ENCODE measurements at regions not wholly inside any gene's neighbourhood (a gene's known extent, or its start where the extent isn't known, plus 50 kb on each side); places are given as distances from the start of the nearest gene placed in this dataset.

DNA sequence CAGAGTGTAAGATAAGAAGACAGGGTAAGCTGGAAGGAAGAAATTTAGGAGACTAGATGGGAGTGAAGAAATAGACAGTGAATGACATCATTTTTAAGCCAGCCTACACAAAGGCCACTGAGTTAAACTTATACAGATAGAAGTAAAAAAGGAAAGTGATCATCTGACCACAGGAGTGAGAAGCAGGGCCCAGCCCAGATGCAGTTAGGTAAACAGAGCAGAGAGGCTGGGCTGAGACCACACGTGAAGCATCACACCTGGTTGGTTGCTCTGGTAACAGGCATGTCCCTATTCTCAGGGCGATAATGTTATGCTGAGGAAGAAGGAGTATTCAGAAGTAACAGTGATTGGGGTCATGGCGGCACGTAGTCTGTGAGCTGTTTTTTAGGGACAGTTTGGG, 1079.4 kb downstream of the AACS start:
- DNase-seq (ENCODE audit: extremely low read depth, low read depth, low spot score): no peak

DNA sequence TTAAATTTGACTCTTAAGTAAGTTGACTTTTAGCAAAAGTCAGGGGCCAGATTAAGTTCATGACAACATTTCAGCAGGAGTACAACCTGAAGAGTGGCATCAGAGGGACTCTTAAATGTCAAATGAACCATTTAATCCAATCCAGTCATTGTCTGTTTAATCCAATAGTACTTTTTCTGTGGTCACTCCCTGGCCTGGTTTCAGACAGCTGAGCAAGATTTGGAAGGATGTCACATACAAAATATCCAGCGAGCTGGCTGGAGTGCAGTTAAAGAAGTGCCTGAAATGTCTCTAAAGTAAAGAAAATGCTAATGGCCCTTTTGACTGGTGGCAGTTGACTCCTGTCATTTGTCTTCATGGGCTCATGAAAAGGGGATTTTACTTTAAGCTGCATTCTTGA, 1082.1 kb downstream of the AACS start:
- DNase-seq (ENCODE audit: extremely low read depth, low read depth, low spot score): no peak

DNA sequence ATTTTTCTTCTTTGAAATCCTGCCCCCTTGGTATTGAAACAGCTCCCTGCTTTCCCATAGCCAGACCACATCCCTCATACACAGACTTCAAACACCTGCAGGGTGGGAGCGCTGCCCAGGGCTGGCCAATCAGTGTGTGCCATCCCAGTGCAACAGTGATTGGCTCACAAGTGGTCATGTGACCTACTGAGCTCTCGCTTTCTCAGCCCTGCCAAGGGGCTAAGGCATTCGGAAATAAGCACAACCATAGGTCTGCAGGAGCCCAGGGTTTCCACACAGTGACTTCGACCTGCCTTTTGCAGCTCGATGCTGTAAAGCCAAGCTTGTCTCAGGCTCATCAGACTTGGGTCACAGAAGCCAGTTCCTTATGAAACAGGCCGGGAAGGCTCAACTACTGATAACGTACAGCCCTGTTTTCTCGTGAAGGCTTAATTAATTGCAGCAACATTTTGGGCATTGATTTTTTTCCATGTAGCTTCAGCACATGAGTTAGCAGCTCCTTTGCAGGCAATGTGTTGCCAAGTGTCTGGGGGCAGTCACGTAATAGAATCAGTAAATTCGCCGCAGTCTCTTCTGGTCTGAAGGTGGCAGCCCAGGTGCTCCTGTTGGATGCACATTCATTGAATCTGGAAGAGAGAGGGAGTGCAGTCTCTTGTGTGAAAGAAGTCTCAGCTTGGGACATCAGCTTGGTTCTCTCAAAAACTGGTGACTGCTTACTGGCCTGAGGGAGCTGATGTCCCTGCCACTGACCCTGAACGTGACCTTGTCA, 1091.8 kb downstream of the AACS start:
- no peak for DNase-seq (ENCODE audit: extremely low read depth, low read depth, low spot score)

DNA sequence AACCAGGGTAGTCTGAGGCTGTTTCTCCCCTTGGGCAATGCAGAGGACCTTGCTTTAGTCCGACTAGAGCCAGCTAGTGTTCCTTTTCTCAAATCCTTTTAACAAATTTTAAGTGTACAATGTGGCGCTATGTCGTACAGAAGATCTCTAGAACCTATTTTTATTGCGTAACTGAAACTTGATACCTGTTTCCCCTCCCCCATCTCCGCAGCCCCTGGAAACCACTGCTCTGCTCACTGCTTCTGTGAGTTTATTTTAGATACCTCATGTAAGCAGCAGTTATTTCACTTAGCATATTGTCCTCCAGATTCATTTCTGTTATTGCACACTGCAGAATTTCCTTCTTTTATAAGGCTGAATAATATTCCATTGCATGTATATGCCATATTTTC, 1092.3 kb downstream of the AACS start:
- DNase-seq (ENCODE audit: extremely low read depth, low read depth, low spot score): no peak

DNA sequence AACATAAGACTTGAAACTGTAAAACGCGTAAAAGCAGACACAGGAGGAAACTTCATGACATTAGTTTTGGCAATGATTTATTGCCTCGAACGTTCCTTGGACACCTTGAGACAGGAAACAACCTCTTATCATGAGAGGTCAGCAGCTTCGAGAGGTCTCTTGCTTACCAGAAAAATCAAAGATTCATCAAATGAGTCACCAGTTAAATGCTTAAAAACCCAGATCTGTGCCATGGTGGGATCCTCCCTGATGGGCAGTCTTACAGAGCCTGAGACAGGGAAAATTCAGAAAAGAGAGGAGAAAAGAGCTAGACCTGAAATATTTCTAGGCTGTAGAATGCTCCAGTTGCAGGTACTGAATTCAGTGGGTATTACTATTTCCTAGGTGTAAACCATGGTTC, 1093.9 kb downstream of the AACS start:
- DNase-seq (ENCODE audit: extremely low read depth, low read depth, low spot score): no peak

DNA sequence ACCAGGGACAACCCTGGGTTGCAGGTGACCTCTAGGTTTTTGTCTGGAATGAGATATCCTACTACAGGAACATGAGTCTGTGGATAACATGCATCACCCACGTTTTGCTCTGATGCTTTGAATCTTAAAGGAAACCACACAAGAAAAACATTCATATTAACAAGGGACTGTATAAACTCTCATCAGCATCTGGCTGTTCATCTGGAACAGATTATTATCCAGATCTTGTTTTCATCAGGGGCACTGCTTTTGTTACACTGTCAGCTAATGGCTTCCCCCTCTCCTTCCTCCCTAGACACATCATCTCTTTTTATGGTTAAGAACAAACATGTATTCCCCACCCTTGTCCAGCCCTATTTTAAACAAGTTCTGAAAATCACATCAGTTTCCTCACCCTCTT, 1095.7 kb downstream of the AACS start:
- no peak for DNase-seq (ENCODE audit: extremely low read depth, low read depth, low spot score)

DNA sequence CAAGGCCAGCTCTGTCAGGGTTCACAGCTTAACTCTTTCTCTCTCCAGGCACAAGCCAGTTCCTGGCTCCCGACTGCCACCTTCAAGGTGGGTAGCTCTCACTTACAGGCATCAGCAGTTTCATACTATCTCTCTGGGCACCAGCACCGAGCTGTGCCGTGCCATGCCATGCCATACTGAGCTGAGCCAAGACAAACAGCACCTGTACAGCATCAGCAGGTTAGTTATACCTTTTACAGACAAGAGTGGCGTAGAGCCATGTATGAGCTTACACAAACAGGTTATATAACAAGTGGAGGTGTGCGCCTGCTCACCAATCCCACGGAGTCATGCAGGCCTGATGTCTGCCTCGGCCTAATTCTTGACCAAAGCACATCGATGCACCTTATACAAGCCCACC, 1098.7 kb downstream of the AACS start:
- DNase-seq (ENCODE audit: extremely low read depth, low read depth, low spot score): no peak

DNA sequence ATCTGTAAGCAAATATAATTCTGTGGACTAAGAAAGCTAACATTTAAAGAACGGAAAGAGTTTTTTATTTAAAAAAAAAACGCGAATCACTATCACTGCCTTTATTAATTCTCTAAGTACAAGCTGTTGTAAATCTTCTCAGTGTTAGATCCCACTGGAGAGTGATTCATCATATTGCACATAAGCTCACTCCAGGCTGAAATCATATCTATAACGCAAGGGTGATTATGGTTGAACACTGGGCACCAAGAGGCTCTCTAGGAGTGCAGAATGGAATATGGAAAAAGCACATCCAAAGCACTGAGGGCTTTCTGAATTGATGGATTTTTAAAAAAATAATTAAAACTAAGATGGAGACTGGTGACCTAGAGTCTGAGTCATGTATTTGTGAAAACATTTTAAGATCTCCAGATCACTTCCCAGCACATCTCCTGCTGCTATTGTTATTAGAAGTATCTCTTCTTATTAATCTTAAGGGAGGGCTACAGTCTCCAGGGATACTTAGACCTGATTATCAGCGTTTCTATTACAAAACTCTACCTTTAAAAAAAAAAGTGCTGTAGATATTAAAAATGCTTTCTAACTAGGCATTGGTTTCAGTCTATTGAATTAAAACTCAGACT, 1106.8 kb downstream of the AACS start:
- DNase-seq (ENCODE audit: extremely low read depth, low read depth, low spot score): no peak

DNA sequence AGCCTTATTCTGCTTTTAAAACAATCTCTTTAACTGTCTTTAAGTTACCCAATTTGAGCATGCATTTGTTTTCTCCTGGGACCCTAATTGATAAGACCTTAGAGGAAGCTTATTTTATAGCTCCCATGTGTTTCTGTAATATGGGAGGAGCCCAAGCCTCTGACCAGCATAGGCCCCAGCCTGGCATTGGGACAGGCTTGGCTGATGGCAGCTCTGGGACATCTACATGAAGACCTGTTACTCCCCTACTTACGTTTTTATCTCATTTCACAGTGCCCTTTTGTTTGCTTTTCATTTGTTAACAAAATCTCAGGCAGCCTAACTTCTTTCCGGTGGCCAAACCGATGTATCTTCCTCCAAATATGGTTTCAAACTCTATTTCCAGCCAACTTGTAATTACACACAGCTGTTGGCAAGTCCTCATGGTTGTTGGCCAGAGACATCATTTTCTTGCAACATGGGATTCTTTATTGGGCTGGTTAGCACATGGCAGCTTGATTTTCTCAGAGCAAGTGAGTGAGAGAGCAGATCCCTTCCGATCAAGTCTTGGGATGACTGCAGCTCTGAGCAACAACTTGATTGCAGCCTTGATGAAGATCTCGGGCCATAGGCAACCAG, 1117.5 kb downstream of the AACS start:
- no peak for DNase-seq (ENCODE audit: extremely low read depth, low read depth, low spot score)

DNA sequence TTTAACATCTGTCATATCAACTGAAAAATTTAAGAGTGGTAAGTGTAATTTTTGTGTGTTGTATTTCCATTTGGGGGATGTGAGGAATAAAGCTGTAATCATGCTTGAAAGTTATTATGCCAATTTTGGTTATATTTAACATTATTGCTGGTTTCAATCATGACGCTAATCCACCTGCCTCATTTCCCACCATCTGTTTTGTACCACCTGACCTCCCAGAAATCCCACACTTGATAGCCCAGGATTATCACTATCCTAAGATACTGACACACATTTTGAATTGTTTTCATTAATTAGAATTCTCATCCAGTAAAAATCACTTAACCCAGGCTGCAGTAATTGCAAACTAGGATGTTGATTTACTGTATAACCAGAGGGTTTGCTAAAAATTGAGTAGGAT, 1119.8 kb downstream of the AACS start:
- no peak for DNase-seq (ENCODE audit: extremely low read depth, low read depth, low spot score)

DNA sequence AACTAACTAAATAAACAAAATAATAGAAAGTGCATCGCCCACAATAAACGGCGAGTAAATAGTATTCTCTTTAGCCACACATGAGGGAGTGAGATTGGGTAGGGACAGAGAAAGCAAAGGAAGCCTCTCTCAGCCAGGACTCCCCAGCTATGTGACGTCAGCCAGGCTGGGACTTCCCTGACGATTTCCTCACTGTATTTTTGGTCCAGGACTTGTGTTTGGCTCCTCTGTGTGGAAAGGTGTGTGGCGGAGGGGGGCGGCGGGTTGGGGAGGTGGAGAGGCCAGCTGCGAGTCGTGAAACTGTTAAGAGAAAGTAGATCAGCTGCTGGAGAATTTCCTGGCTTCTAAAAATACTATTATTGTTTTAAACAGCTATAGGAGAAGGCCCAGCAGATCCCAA, 1124.6 kb downstream of the AACS start:
- DNase-seq (ENCODE audit: extremely low read depth, low read depth, low spot score): no peak

DNA sequence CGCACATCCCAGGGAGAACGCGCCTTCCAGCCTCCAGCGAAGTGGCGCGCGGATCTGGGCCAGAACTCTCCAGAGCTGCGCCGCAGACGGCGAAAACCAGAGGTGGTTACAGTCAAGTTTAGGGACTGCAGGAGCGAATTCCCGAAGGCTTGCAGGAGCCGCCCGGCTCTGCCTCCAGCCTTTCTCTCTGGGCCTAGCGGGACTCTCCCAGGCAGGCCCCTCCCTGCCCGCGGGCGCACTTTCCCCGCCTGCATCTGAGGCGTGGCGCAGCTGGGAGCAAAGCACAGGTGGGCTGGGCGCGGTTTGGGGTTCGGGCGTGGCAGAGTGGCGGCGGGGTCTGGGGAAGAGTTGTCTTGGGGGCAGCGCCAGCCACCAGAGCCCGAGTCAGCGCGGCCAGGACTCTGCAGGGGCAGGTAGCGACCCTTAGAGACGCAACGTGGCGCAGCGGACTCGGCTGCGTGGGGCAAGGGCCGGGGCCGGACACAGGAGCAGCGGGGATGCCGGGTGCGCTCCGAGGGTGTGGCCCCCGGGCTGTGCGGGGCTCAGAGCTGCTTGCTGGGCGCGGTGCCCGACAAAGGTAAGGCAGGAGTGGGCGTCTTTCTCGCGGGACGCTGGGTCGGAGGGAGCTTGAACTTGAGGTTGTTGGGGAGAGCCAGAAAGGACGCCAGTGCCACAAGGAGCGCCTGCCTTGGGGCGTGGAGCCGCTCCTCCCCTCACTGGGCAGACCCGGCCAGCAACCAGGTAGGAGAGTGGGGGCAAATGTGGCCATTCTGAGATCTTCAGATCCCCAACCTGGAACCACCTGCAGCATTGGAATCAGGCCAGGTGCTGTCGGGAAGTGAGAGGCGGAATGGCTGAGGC, 1126.0 kb downstream of the AACS start:
- no peak for DNase-seq (ENCODE audit: extremely low read depth, low read depth, low spot score)

DNA sequence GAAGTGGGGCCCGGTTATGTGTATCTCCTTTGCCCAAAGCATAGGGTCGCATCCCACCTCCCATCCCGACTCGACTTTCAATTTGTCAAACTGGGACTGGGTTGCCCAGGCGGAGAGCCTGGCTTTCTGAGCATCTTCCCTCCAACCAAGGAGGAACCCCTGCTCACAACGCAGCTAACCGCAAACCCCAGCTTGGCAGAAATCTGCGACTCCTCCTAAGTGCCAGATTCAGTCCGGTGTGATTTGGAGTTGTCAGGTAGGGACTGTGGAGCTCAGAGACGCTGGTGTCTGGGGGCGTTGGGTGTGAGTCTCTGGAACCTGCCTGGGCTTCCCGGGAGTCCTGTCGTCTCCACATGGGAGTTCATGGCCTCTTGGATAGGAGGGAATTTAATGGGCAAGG, 1126.7 kb downstream of the AACS start:
- DNase-seq (ENCODE audit: extremely low read depth, low read depth, low spot score): no peak

DNA sequence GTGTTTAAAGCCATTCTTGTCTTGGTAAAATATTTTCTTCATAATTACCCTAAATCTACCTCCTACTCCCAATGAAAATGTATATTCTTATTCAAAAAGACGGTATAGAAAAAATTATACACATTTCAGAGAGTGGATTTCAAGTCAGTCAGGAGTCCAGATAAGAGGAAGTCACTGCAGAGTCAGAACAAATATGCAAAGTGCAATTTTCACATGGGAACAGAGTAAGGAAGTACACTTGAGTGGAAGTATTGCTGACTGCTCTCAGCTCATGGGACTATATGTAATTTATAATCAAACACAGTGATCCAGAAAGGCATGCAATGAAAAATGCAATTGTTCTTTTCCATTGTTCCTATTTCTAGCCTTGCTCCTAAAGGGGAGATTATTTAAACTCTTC, 1128.0 kb downstream of the AACS start:
- DNase-seq (ENCODE audit: extremely low read depth, low read depth, low spot score): no peak

DNA sequence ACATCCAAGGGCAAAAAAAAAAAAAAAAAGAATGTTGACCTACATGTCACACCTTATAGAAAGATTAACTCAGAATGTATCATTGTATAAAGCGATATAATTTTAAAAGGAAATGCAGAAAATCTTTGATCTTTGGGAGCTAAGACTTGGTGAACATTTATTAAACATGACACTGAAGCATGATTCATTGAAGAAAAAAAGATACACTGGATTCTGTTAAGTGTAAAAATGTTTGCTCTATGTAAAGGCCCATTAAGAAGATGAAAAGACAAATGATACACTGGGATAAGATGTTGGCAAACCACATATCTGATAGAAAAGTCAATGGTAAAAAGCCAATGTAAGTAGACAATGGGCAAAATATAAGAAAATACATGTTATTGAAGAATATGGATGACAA, 1131.0 kb downstream of the AACS start:
- DNase-seq (ENCODE audit: extremely low read depth, low read depth, low spot score): no peak

DNA sequence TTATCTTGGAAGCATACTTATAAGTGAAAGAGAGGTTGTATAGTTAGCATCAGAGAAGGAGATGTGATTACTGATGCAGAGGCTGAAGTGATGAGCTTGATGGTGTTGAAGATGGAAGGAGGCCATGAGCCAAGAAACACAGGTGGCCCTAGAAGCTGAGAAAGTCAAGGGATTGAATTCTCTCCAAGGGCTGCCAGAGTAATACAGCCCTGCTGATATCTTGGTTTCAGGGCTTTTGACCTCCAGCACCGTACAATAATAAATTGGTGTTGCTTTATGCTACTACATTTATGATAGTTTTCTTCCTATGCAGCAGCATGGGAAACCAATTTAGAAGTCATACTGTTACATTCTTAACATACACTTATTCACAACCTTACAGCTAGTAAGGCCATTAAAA, 1133.3 kb downstream of the AACS start:
- no peak for DNase-seq (ENCODE audit: extremely low read depth, low read depth, low spot score)

DNA sequence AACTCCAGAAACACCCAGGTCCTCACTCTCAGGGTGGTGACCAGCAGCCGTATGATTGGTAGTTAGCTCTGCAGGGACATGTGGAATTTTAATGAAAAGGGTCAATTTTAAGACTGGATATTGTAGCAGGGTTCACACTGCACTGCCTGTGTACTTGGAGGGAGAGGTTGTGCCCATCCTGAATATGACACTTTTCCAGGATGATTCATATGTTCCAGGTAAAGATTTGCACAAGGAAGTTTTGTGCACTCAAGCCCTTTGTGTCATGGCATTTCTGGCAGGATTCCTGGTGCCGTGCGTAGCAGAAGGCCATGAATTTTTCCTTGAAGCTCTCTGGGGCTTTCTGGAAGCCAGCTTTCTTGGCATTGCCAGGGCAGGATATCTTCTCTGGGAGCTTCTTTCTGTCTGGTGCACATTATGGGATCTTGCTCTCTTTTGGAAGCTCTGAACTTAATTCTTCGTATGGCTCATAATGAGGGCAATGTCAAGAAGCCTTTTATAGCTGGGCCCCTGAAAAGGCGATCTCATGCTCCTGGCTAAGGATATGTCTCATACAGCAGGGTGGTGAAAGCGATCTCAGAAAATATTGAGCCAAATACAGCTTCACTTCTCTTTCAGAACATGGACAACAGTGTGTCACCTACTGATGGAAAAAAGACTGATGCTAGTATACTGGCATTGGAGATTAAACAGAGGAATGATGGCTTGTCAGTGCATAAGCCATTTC, 1133.9 kb downstream of the AACS start:
- no peak for DNase-seq (ENCODE audit: extremely low read depth, low read depth, low spot score)

DNA sequence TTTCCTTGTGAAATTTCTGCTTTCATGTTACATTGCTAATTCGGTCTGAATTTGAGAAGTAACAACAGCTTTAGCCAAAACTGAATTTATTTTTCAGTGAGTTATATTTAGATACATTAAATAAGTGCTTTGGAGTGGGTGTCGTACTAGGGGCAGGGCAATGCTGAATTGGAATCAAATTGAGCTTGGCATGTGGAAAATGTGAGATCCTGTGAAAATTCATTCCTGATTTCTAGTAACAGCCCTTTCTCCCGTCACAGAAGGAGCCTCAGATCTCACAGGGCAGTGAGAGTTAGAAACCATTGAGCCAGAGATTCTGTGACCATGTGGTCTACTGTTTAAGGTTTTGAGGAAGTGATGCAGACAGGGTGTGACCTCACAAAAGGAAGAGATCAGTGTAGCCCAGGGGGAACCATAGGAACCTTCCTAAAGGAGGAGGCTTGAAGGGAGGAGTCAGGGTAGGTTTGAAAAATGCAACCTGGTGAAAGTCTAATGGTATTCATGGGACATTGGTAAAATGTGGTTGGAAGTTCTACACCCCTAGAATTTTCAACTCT, 1136.8 kb downstream of the AACS start:
- no peak for DNase-seq (ENCODE audit: extremely low read depth, low read depth, low spot score)

DNA sequence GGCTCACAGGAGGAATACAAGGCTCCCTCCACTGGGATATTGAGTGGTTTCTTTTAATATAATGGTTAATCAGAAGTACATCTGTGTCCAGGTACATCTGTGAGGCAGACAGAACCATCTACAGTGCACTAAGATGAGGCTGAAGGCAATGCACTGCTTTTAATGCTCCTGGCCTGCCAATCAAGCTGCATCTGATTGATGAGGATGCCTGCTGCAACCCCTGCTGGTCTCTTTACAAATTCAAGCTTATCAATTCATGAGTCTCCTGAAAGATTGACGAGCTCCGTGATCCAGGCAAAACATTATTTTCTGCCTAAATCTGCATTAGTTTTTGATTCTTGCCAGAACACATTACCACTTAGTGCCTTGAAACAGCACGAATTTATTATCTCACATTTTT, 1139.1 kb downstream of the AACS start:
- DNase-seq (ENCODE audit: extremely low read depth, low read depth, low spot score): no peak

DNA sequence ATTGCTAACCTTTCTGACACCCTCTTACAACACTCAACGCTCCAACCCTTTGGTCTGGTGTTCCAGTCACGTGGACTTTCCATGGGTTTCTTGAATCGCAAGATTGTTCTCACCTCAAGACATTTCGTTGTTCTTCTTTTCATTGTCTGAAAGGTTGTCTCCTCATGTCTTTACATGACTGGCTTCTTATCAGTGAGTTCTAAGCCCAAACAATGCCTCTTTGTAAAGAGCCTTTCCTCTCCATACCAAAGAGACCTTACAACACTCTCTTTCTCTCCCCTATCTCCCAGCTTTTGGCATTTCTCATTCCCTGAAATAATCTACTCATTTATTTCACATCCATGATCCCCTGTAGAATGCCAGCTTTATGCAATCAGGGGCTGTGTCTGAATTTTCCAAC, 1144.8 kb downstream of the AACS start:
- DNase-seq (ENCODE audit: extremely low read depth, low read depth, low spot score): no peak

Data from glomerular endothelial cell (primary cell).